C4-2B (cell line): ENCODE measurements at regions not wholly inside any gene's neighbourhood (a gene's known extent, or its start where the extent isn't known, plus 50 kb on each side); places are given as distances from the start of the nearest gene placed in this dataset.

Experiments used
- H3K27ac ChIP-seq: fragments of 450-650 bp; 2 replicates; pipeline ENCODE4 v1.5.1; 2017
- ZFX ChIP-seq: fragments of 450-650 bp; IDR thresholded peaks from 2 replicates; pipeline ENCODE4 v1.6.1; 2017
- TF ChIP-seq, protein P1 (sequence below): fragments of 450-650 bp; conservative IDR thresholded peaks from 2 replicates; pipeline ENCODE4 v1.5.1; 2017; ENCODE audit warnings: mild to moderate bottlenecking

GRCh38 chr19:34834472-34835061 lies 61.6 kb upstream of the ZNF599 start:
- TF ChIP-seq, protein P1, sequence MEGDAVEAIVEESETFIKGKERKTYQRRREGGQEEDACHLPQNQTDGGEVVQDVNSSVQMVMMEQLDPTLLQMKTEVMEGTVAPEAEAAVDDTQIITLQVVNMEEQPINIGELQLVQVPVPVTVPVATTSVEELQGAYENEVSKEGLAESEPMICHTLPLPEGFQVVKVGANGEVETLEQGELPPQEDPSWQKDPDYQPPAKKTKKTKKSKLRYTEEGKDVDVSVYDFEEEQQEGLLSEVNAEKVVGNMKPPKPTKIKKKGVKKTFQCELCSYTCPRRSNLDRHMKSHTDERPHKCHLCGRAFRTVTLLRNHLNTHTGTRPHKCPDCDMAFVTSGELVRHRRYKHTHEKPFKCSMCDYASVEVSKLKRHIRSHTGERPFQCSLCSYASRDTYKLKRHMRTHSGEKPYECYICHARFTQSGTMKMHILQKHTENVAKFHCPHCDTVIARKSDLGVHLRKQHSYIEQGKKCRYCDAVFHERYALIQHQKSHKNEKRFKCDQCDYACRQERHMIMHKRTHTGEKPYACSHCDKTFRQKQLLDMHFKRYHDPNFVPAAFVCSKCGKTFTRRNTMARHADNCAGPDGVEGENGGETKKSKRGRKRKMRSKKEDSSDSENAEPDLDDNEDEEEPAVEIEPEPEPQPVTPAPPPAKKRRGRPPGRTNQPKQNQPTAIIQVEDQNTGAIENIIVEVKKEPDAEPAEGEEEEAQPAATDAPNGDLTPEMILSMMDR: no peak
- no peak for TF ChIP-seq ZFX
- H3K27ac ChIP-seq: no peak overlapping the region

- TF ChIP-seq, protein P1: no peak
- TF ChIP-seq ZFX: no peak
- no peak overlapping the region for H3K27ac ChIP-seq
Measured at GRCh38 chr19:34832581-34833112, 59.6 kb upstream of the ZNF599 start.

GRCh38 chr19:34831714-34832113 lies 58.7 kb upstream of the ZNF599 start:
- no peak overlapping the region for H3K27ac ChIP-seq
- TF ChIP-seq, protein P1: no peak
- no peak for TF ChIP-seq ZFX

- no peak for TF ChIP-seq ZFX
- TF ChIP-seq, protein P1: no peak
- no peak overlapping the region for H3K27ac ChIP-seq
Measured at GRCh38 chr19:34828156-34828555, 55.1 kb upstream of the ZNF599 start.

DNA sequence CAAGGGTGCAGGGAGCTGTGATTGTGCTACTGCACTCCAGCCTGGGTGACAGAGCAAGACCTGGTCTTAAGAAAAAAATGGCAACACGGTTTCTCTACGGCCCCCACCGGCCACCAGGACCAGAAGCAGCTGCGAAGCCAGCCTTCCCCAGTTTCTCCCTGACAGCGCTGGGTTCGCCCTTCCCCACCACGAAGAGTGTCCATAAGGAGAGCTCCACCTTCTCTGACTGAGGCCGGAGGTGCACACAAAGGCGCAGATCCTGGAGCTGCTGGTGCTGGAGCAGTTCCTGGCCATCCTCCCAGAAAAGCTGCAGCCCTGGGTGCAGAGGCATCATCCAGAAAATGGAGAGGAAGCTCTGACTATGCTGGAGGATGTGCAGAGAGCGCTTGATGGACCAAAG lies 52.2 kb upstream of the ZNF599 start:
- no peak overlapping the region for H3K27ac ChIP-seq
- TF ChIP-seq, protein P1: no peak
- no peak for TF ChIP-seq ZFX

DNA sequence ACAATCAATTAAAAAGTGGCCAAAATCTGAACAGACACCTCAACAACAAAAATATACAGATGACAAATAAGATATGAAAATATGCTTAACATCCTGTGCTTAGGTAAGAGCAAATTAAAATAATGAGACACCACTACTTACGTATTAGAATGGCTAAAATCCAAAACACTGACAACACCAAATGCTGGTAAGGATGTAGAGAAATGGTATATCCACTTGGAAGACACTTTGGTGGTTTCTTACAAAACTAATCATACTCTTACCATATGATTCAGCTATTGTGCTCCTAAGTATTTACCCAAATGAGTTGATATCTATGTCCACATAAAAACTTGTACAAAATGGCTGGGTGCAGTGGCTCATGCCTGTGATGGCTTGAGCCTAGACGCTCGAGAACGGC lies 51.7 kb upstream of the ZNF599 start:
- H3K27ac ChIP-seq: no peak overlapping the region
- TF ChIP-seq ZFX: no peak
- TF ChIP-seq, protein P1: no peak
